LNCaP clone FGC (cell line): ENCODE measurements at regions not wholly inside any gene's neighbourhood (a gene's known extent, or its start where the extent isn't known, plus 50 kb on each side); places are given as distances from the start of the nearest gene placed in this dataset.

Experiments
- DNase-seq: peaks from one replicate; pipeline ENCODE4 v3.0.0-alpha.2; 2011; ENCODE audit warnings: low read depth
- H3K4me3 ChIP-seq: 2 replicates; pipeline ENCODE4 v1.5.1; 2011; ENCODE audit warnings: mild to moderate bottlenecking, low read depth, low read length, control low read depth
- TF ChIP-seq, protein P1 (sequence below): IDR thresholded peaks from 2 replicates; pipeline ENCODE4 v1.5.1; 2012; ENCODE audit warnings: mild to moderate bottlenecking; ENCODE audit not compliant: control insufficient read depth, insufficient read depth; ENCODE audit errors: extremely low read depth

DNA sequence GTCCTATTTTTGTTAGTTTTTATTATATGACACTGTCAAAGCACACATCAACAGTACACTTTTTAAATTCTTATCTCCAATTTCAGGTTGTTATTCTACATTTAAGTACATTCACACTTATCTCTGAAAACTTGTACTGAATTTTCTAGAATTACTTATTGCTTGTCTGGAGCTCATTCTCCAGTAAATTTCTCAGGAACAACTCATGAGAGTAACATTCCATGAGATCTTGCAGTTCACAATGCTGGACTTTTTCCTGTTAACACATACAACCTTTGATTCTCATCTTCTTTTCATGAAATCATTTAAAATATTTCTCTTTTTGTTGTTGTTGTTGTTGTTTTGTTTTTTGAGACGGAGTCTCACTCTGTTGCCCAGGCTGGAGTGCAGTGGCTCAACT lies 320.9 kb upstream of the CAMK1G start:
- no peak overlapping the region for H3K4me3 ChIP-seq
- TF ChIP-seq, protein P1, sequence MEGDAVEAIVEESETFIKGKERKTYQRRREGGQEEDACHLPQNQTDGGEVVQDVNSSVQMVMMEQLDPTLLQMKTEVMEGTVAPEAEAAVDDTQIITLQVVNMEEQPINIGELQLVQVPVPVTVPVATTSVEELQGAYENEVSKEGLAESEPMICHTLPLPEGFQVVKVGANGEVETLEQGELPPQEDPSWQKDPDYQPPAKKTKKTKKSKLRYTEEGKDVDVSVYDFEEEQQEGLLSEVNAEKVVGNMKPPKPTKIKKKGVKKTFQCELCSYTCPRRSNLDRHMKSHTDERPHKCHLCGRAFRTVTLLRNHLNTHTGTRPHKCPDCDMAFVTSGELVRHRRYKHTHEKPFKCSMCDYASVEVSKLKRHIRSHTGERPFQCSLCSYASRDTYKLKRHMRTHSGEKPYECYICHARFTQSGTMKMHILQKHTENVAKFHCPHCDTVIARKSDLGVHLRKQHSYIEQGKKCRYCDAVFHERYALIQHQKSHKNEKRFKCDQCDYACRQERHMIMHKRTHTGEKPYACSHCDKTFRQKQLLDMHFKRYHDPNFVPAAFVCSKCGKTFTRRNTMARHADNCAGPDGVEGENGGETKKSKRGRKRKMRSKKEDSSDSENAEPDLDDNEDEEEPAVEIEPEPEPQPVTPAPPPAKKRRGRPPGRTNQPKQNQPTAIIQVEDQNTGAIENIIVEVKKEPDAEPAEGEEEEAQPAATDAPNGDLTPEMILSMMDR, result no peak
- no peak for DNase-seq

DNA sequence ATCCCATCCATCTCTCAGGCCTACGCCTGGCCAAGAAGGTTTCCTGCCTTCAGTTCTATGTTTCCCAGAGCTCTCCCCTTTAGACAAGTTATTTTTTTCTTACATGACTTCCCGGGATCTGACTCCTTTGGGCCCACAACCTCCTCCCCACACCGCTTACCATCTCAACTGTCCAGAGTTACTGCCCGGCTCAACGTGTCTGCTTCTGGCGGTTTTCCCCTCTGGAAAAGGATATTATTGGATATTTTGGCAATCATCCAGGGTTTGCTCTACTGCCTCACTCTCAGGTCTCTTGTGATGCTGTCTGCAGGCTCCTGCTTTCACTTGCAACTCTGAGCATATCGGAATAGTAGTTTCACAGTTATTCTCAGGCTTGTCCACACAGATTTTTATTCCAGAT lies 318.2 kb upstream of the CAMK1G start:
- no peak overlapping the region for H3K4me3 ChIP-seq
- TF ChIP-seq, protein P1, result no peak
- no peak for DNase-seq

DNA sequence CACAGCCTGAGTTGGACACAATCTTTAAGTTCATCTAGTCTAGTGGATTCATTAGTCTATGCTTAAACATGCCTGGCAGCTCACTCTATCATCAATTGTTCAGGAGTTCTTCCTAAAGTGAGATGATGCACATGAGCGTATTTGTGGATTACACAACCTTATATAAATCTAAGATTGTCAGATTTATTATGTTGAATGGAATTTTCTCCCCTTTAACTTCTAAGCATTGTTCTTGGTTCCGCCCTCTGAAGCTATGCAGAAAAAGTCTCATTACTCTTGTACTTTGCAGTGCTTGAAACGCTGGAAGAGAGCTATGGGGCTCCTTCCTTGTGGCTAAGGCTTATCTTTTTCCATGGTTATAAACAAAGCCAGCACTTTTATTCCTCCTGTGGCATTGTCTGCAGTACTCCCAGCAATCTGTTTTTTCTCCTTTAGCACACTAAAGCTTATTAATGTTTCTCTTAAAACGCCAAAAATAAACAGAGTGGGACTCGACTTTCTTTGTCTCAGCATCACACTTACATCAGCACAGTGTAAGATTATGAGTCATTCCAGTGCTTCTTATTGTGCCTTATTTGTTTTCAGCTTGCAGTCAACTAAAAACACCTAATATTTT lies 316.8 kb upstream of the CAMK1G start:
- no peak for DNase-seq
- TF ChIP-seq, protein P1, result no peak
- no peak overlapping the region for H3K4me3 ChIP-seq

DNA sequence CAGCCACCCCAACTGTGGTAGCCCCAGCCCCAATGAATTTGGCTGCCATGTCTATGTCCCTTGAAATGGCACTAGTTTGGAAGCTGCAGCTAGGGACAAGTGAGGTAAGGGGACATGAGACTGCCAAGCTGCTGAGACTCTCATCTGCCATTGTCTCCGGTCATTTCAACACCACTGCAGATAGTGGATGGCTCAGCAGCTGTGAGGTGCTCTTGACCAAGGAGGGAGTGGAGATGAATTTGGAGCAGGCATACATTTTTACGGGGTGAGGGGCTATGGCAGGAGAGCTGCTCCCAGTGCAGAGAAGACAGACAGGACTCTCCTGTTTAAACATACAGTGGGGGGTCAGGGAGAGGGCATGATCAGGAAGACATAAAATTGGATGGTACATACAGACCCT lies 315.5 kb upstream of the CAMK1G start:
- TF ChIP-seq, protein P1, result no peak
- H3K4me3 ChIP-seq, result no peak overlapping the region
- no peak for DNase-seq

DNA sequence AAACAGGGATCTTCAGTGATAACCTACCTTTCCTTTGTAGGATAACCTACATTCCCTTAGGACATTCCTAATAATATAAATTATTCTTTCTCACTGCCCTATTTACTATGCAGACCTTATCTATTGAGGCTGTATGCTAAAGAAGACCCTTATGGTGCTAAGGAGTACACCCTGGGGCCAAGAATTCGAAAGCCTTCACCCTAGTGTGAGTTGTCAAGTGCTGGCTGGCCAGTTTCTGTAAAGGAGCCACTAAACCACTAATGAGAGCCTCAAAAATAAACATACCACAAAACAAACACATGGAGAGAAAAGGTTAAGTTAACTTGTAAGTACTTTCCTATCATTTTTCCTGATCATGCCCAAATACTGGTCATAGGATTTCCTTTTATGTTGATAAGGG lies 315.0 kb upstream of the CAMK1G start:
- TF ChIP-seq, protein P1, result no peak
- no peak overlapping the region for H3K4me3 ChIP-seq
- DNase-seq, result no peak

DNA sequence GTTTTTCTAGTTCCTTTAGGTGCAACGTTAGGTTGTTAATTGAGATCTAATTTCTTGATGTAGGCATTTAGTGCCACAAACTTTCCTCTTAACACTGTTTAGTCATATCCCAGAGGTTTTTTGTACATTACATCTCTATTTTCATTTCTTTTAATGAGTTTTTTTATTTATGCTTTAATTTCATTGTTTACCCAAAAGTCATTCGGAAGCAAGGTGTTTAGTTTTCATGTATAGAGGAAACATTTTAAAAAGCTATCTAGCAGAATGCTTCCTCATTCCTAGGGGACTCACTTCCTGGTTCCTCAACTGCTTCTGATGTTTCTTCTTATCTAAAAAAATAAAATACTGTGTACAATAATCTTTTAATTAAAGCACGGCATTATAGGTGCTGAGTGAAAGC lies 307.2 kb upstream of the CAMK1G start:
- no peak for DNase-seq
- TF ChIP-seq, protein P1, result no peak
- no peak overlapping the region for H3K4me3 ChIP-seq

DNA sequence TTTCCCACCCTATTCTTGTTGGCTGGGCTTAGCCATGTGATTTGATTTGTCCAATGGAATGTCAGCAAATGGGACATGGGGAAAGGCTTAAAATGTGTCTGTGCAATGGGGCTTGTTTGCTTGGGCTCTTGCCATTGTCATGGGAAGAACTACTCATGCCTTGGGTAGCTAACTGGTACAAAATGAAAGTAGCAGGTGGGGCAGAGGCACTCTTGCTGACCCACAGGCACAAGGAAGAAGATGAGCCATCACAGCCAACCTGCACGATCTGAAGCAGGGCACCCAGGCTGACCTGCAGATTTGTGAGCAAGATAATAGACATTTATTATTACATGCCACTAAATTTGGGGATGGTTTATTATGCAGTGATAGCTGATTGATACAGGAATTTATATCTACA lies 305.9 kb upstream of the CAMK1G start:
- no peak overlapping the region for H3K4me3 ChIP-seq
- DNase-seq, result no peak
- TF ChIP-seq, protein P1, result no peak
